Inflammatory macrophage (primary cell): ENCODE measurements at regions not wholly inside any gene's neighbourhood (a gene's known extent, or its start where the extent isn't known, plus 50 kb on each side); places are given as distances from the start of the nearest gene placed in this dataset.
A peak's percentile ranks its signal among the peaks of the same experiment; 100 is the strongest.

Source experiments
- DNase-seq, 2 donors: peaks; one replicate each; pipeline ENCODE4 v3.0.0-alpha.2; 2020 to 2022

DNA sequence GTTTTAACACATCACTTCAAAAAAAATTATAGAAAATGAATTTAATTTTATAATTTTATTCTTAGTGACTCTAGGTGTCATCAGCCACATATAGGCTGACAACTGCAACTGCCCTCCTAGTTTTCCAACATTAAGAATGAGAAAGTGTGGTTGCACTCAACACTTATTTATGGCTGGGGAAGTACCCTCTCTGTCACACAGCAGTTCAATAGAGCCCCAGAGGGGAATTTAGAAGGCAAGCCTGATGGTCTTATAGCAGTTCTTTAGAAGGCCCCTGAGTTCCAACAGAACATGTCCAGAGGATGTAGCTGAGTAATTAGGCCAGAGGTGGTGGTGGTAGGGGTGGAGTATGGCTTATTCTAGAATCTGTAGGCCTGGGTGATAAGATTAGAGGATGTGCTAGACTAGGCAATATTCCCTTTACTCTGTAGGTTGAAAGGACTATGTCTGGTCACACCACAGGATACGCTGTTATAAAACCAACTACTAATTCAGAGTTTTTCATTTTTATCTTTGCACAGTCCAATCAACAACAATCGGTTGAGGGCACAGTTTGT, 226.5 kb upstream of the CITED2 start:
- no peak for DNase-seq

DNA sequence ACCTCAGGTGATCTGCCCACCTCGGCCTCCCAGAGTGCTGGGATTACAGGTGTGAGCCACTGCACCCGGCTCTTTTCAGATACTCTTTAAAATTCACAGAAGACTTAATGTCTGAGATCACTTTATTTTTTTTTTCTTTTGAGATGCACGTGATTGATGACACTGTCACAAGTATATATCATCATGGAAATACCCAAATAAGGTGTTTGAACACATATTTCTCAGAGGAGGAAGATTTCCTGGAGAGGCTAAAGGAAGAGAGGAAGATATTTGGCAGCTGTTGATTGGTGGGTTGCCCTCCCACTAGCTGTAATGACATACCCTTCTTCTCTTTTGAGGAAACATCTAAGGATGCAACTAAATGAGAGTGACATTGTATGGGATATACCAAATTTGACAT, 225.9 kb upstream of the CITED2 start:
- DNase-seq = no peak

DNA sequence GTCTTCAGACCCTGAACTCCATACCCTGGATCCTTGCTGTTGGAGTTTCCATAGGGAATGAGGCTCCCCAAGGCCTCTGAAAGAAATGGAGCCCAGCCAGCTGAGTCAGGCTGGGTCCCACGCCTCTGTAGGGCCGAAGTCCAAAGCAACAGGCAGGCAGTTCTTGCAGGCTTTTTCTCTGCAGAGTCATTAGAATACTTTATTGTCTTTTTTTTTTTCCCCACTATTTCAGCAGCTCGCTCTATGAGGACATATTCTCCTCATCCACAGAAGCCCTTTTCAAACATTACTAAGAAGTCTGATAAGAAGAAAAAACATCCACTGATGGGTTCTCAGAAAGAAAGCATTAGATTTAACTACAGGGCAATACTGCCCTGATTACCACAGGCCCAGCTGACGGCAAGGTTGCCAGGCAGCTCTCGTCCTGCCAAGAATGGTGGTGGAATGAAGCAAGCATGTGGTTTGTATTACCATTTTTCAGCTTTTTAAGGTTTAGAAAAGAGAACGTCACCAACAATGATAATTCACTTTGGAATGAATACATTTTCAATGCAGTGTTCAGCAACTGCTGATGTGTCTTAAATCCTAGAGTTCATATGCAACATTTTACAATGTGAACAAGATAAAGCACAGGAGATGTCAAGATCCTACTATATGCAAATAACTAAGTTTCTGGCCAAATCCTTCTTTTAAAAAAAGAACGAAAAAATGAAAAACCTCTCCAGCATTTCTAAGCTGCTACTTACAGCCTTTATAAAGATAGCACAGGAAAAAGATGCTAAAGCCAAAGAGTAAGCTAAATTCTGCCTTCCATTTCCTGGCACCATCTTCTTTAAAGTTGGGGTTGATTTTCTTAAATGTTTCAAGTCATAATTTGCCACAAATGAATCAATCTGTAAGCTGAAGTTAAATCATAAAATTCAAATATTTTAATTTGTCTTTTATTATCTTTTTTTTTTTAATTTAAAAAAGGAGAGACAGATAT, 223.6 kb upstream of the CITED2 start:
- DNase-seq = peak; percentile 8 to 34

DNA sequence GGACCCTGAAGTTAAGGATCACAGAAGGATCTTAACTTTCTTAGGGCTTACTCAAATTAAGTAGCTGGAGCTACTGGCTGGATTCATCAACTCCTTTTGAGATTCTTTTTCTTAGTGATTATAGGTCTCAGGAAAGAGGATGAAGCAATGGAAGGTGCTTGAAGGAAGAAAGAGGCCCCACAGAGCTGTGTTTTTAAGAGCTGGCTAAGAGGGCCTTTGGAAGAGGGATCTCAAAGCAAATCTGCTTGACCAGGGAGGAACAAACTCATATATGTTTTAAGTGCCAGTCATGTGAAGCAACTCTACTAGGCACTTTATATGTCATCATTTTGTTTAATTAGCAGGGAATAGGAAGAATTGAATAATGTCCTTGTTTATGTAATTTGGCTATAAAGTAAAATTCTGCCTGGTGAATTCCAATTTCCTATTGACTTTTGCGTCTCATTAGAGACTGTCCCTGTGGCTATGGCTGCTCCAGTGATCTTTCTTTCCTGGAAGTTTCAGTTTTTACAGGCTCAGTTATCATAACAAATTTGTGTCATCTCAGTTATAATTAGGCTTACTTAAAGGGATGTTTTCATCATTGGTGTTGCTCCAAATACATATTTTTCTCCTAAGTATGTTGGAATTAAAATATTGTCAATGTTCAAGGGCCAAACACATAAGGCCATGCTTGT, 222.8 kb upstream of the CITED2 start:
- DNase-seq = no peak

DNA sequence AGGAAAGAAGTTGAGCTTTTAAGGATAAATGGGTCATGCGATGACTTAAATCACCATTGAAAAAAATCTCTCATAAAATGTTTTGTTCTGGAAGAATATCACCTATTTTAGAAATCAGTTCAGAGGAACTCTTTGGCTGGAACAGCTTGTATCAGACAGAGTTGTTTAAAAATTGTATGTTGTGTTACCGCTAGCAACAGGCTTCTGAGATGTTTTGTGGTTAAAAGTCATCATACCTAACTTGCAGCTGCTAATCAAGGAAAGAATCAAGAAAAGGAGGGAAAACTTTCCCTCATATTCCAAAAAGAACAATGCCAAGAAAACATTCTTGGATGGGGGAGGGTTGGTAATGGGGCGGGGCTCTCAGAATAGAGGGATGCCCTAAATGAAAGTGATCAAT, 220.7 kb upstream of the CITED2 start:
- no peak for DNase-seq

DNA sequence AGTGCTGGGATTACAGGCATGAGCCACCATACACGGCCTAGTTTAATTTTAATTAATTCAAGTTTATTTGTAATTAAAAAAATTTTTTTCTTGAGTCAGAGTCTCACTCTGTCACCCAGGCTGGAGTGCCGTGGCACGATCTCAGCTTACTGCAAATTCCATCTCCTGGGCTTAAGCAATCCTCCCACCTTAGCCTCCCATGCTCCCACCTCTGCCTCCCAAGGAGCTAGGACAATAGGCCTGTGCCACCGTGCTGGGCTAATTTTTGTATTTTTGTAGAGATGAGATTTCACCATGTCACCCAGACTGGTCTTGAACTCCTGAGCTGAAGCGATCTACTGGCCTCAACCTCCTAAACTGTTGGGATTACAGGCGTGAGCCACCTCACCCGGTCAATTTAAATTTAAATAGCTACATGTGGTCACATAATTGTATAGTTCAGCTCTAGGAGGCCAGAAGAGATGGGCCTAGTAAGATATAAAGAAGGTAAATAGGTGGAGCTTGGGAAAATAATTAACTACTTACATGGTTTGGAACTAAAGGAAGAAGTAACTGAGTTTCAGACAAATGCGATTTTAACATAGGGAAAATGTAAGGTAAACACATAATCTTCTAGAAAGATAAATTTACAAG, 220.0 kb upstream of the CITED2 start:
- DNase-seq = no peak

DNA sequence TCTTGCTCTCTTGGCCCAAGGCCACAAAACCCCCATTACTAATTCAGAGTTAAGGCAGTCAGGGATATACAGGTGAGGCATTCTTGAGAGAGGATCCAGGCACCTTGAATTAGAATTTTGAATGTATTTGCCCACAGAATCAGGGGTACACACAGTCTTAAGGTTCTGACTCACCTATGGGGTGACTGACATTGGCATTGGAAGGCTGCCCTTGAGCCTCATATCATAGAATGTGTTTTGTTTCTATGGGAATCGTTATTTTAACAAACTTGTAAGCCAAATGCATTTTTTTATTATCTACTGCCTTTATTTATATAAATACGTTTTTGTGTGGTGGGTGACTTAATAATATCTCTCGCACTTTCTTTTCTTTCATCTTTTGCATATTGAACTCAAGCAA, 218.6 kb upstream of the CITED2 start:
- DNase-seq = no peak

DNA sequence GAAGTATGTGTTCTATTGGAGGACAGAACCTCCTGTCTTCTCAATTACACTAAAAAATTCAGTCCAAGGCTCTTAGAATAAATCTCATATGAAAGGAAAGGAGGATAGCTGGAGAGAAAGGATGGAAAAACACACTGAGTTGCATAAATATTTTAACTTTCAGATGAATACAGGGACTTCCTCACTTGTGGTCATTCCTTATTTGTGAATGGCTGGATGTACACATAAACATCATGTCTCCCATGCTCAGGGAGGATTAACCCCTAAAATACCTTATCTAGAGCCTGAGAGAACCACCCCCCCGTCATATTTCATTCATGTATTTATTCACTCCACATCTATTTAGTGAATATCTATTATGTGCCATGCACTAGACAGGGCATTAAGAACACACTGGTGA, 217.6 kb upstream of the CITED2 start:
- no peak for DNase-seq

DNA sequence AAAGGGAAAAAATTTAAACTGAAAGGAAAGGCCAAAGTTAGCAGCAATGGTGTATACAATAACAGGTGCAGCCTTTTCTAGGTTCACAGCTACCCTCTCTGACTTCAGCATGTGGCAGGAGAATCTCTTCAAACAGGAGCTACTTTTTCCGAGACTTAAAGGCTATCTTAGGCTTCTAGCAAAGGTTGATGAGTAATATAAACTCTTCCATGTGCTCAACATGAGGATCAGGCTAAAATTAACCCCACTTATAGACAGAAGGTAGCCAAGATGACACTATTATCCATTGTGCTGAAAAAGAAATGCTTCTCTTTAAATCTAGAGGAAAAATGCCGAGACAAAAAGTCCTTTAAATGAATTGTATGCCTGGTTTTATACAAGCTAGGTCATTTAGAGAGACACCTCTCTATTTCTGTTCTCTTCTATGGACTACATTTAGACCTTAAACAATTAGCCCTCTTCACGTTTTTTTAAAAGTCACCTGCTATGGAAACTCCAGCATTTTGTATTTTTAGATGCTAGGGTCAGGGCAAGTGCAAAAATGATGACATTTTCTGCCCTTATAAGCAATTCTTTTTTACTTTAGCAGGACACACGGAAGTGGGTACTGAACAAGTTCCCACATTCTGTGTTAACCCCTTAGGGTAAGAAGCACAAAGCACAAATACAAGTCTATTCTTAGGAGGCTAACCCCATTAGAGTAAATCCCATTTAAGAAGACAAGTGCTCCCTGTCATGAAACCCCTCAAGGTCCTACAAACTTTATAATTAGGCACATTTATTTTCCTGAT, 216.8 kb upstream of the CITED2 start:
- peak; percentile 41 to 57 for DNase-seq

DNA sequence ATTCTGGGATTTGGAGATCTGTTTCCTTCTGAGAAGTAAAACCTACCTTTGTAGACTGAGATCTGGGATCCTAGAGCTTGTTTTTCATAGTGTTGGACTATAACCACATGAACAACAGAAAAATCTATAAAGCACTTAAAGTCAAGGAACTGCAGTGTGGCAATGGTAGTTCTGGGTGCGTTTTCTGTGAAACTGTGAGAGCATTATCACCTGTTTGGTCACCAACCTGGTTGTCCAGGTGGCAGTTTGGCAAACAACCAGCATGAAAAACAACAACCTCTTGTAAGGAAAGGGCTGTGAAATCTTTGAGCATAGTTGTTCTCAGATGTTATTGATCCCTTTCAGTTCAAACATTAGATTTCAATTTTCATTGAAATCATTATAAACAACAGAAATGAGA, 215.8 kb upstream of the CITED2 start:
- no peak for DNase-seq

DNA sequence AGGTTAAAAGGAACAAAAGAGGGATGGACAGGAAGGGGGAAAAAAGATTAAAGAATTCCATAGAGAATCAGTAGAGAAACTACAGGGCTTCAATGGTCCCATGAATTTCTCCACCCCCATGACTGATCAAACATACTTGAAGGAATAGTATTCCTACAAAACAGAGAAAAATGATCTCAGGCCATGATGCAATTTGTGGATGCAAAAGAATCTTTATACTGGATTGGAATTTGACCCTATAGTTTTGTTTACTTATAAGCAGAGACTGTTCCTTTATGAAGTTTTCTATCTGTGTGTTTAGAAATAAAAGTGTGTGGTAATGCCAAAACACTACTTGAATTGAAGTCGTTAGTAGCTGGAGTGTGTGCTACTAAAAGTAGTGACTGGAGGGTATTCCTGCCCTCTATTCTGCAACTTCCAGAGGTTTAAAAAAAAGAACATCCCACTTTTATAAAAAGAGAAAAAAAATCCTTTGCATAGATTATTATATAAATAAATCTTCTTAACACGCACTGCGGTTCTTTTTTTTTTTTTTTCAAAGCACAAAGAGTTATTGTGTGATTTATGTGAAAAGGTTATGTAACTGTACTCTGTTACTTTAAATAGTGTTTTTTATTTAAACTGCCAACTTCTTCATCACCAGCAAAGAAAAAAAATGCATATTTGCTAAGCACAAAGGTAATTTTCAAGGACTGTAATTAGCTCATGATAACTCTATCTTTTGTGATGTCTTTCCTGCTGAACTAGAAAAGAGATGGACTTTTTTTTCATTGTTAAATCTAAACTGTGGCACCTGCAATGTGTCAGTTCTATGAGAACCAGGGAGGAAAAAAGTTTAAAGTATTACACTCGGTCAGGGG, 214.5 kb upstream of the CITED2 start:
- DNase-seq = no peak

DNA sequence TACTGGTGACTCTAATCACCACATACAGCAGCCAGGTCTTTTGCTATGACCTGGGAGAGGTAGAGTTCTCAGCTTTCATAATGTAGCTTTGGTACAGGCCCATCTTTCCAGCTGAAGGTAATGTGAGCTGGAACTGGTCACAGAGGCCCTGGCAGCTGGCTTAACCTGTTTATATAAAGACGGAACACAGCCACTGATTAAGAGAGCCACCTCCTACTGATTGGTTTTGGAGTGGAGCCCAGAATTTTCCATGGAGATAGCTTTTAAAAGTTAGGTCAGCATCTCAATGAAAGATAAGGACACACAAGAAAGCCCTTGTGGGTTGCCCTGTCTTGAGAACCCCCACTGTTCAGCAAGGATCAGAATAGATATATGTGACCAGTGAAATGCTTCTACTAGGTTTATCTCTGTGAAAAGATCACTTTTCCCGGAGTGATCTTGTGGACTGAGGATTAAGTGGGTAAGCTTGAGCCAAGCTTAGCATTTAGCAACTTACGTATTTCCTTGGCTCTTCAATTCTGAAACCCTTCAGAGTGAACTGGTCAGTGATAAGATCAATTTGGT, 213.7 kb upstream of the CITED2 start:
- DNase-seq = no peak

DNA sequence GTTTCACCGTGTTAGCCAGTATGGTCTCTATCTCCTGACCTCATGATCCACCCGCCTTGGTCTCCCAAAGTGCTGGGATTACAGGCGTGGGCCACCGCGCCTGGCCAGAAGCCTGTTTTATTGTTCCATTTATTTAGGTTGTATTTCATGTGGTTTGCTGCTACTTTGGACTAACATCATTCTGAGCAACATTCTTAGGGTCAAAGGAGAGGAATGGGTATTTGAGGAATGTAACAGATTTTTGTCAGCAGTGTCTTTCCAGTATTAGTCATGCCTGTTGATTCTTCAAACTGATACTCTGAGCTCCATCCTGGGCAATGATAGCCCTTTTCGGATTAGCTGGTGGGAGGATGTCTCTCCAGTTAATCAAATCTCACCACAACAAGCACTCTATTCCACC, 213.0 kb upstream of the CITED2 start:
- DNase-seq = no peak

DNA sequence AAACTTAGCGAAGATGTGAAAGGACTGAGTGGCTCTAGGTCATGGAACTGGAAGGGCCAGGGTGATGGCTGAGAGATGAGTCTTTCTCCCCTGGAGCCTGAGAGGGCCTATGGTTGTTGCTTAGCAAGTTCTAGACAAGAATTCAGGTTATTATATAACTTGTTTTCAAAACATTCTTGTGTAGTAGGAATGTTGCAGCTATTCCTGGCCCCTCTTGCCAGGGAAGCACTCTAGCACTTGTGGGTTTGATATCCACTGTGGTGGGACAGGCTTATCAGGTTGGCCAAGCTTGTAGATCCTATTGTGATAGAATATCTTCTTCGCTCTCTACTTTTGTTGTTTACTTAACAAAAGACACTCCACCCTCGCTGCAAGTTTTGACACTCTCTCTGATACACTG, 211.8 kb upstream of the CITED2 start:
- DNase-seq = no peak

DNA sequence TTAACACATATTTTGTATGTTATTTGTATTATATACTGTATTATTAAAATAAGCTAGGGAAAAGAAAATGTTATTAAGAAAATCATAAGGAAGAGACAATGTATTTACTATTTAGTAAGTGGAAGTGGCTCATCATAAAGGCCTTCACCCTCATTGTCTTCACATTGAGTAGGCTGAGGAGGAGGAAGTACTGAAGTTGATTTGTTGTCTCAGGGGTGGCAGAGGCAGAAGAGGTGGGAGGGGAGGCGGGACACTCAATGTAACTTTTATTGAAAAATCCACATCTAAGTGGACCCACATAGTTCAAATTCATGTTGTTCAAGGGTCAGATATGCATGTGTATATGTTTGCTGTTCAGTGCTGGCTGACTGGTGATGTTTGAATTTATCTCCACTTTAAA, 210.2 kb upstream of the CITED2 start:
- DNase-seq = peak; percentile 35 to 54

DNA sequence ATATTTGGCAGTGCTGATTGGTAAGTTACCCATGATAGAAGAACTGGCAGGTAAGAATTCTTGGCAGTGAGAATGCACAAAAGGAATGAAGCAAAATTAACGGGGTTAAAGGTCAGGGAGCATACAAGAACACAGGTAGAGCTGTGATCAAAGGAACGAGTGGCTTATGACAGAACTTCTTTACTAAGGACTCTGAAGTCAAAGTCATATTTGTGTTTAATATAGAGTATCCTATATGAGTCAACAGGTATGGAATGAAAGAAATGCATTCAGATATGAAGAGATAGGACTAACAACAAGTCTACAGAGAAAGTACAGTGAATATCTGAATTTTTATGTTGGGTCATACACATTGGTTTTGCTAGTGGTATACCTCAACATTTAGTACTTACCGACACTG, 209.0 kb upstream of the CITED2 start:
- no peak for DNase-seq

DNA sequence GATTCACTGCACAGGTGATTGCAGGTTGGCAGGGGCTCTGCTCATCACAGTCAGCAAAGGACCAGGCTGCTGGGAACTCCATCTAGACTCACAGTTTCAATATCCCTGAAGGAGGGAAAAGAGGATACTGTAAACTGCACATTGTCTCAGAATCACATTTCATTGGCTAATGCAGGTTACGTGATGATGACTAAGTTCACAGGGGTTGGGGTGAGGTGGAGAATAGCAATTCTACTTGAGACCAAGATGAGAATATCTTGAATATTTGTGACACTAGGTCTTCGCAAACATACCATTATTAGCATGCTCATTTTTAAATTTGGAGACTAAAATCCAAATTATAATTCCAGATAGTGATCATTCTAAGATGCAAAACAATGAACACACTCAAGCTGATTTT, 208.5 kb upstream of the CITED2 start:
- DNase-seq = no peak

DNA sequence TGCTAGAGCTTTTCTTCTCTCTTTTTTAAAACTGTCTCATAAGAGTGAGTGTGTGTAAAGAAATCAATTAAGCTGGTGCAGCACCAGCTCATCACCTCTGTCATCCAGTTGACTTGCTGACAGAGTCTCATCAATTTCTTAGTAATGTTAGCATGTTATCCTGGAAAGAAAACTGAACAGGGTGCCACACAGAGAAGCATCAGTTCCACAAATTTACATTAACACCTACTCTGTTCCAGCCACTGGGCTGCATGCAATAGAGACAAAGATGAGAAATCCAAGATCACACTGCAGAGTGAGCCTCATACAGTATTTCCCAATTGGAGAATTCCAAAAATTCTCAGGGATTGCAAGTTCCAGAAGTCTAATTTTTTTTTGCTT, 207.0 kb upstream of the CITED2 start:
- no peak for DNase-seq

DNA sequence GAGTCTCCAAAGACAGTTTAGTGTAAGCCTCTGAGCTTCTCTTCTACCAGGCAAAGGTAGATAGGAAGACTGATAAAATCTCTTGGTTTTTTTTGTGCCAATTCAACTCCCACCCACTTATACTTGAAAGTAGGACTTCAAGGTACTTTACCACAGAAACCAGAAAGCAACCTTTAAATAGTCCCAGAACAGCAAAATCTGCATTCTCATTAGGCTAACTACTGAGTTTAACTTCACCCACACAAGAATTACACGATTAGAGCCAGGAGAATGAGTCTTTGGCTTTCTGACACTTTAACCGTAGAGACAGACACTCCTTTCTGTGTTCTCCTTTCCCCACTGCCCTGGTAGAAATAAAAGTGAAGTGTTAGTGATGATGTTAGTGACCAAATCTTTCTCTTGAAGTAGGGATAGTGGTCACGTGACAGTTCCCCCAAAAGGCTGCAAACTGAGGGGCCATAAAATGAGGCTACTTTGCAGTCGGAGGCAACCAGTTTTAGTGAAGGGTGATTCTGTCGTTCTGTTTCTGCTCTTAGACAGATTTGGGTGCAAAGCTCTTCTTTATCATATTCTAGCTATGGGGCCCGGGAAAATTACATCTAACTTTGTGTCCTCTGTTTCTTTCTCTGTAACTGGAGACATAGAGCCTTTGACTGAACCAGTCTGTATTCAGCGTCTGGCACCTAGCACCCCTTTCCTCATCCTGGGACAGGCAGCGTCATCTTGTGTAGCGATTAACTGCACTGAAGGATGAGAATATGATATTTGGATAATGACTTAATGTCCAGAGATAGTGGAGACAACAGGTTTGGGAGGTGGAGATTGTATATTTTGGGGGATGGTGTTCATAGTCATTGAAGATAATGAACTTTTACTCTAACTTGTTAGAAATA, 206.4 kb upstream of the CITED2 start:
- DNase-seq = no peak
